HG03521 (cell line): ENCODE measurements at regions not wholly inside any gene's neighbourhood (a gene's known extent, or its start where the extent isn't known, plus 50 kb on each side); places are given as distances from the start of the nearest gene placed in this dataset.
"Not testable (repeated sequence)": the region's sequence is repeated elsewhere in the genome, so short reads cannot be mapped to it uniquely, and the experiment has no call there.

Source experiments
- ATAC-seq: cut with Tn5 transposase; IDR thresholded peaks from one replicate; pipeline ENCODE4 v1.9.1; 2021; ENCODE audit warnings: mild to moderate bottlenecking, moderate library complexity; ENCODE audit not compliant: unreplicated experiment

DNA sequence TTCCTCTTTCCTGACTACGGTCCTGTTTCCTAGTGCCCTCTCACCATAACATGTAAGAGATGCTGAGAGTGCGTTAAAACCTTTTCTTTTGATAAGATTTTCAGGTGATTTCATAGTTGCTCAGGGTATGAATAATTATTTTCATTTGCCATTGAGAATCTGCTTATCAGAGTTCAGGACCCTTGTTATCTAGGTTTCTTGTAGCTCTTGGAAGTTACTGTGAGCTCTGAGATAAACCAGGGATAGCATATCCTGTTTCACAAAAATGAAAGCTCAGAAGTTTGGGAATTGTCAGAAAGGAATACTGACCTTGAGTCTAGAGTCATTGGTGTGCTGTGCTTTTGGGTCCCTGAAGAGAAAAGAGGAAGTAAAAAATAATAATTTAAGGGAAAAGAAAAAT lies 76.8 kb upstream of the PRKG1 start:
- no peak for ATAC-seq

DNA sequence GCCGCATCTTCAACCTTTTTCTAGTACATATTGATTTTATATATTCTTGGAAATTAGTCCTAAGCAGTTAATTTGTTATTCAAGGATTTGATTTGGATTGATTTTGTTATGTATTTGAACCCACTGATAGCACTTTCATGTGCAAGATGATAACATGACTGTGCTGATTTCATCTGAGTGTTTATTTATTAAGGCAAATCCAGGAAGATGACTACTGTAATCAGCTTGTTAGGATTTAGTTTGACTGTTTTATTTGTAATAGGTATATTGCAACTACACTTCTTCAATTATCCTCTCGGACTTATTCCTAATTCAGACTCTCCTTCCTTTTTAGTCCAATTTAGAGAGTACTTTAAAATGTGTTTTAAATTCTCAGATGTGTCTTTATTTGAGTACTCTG lies 75.1 kb upstream of the PRKG1 start:
- no peak for ATAC-seq

DNA sequence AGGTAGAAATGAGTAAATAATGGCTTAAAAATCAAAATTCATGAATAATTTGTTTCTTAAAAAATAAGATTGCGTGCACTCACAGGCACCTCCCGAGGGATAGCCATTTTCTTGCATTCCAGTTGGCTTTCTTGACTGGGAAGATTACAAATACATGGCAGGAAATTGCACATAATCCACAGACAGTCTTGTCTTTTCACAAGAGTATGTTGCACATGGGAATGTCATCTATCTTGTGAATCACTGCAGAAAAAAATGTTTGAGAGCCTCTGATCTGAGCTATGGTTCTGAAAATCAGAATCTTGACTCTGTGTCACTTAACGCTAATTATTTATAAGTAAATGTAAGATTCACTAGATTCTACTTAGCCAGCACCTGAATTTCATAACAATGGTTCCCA lies 74.1 kb upstream of the PRKG1 start:
- ATAC-seq, result no peak

DNA sequence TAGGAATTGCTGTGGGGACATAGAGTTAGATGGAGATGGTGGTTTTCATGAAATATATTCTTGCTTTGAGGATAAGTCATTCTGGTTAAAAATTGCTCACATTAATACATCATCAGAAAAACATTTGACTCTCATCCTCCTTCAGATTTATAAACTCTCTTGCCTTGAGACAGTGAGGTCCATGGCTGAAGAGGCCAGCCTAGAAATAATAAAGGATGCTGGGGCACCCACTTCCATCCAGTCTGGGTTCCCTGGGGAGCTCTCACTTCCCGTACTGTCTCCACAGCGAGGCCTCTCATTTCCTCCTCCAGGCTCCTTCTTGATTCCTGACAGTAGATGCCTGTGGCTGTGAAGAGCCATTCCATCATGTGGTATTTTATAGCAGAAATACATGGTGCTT lies 73.3 kb upstream of the PRKG1 start:
- no peak for ATAC-seq

DNA sequence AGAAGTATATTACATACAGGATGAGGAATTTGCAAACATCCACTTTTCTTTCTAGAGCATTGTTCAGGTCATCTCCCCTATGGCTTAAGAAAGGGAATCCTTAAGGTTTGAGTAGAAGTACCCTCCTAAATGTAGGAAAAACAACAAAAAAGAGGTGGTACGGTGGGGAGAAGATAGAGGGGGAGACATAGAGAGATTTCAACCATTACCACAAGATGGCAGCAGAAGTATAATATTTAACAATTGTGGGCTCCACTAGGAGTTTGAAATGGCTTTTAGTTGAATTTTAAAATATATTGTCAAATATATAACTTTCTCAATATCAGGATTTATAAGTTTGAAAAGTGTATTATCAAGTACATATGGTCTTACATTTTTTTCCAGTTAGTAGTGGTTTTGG lies 72.7 kb upstream of the PRKG1 start:
- no peak for ATAC-seq

DNA sequence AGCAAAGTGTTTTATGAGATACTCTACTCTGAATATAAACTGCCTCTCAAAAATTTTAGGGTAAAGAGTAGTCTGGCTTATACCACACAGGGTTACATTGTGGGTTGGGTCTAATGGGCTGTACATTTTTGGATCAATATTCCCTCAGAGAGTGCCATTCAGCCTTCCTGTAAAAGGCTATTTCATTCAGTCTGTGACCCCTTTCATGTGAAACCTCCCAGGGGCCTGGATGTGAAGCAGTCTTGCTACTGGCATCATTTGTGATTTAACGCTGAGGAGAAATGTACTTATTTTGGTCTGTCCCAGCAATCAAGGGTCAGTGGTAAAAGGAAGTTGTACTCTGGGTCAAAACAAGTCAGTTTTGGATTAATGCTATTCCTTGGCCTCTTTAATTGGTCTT lies 71.8 kb upstream of the PRKG1 start:
- ATAC-seq, result no peak

DNA sequence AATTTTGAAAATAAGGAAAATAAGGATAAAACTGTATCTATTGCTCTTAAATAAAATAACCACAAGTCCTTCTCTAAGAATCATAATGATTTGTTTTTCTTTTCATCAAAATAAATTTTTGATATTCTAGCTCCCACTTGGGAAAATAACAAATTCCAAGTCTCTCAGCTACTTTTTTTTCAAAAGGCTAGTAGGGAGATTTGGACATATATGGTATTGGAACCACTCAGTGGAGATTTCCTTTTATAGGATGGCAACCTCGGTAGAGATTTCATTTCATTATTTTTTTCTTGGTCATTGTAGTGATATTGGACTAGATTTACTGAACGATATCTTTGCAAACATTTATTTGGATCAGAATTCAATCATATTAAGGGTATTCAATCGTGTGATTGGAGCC lies 69.5 kb upstream of the PRKG1 start:
- ATAC-seq, result no peak

DNA sequence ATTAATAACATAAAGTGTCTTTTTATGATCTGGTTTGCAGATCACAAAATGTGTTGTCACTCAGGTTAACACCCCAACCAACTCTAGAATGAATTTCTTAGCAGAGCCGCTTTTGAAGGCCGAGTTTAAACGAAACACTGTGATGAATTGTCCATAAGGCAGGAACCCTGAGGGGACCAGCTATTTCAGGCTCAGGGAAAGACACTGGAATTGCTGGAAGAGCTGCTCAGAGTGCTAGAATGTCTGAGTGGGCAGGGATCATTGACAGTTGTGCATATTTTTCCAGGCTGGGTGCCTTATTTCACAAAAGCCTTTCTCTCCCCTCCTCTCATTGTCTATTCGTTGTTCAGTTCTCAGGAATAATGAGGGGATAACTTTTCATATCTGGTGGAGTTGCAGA lies 68.7 kb upstream of the PRKG1 start:
- no peak for ATAC-seq

DNA sequence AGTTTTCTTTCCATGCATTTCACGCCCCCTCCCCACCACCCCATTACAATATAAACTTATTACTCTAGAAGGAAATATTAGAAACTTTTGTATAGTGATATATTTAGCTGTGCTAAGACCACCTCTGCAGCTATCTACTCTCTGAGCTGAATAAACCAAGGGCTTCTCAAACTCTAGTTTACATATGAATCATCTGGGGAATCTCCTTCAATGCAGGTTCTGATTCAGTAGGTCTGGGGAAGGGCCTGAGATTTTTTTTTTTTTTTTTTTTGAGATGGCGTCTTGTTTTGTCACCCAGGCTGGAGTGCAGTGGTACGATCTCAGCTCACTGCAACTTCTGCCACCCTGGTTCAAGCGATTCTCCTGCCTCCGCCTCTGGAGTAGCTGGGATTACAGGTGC lies 67.6 kb upstream of the PRKG1 start:
- no peak for ATAC-seq

DNA sequence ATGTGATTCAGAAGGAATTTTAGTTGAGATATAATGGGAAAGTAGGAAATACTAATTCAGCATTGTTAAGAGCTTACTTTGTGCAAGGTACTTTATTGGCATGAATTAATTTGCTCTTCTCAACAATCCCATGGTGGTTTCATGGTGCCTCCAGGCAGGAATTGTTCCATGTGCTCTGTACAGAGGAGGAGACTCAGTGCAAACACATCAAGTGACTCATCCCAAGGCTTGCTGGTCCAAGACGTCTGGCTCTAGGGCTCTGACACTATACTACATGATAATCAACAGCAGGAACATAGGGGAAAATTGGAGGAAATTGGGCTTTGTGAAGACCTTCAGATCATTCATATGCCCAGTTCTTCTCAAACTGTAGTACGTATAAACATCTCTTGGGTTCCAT lies 66.5 kb upstream of the PRKG1 start:
- ATAC-seq, result no peak

DNA sequence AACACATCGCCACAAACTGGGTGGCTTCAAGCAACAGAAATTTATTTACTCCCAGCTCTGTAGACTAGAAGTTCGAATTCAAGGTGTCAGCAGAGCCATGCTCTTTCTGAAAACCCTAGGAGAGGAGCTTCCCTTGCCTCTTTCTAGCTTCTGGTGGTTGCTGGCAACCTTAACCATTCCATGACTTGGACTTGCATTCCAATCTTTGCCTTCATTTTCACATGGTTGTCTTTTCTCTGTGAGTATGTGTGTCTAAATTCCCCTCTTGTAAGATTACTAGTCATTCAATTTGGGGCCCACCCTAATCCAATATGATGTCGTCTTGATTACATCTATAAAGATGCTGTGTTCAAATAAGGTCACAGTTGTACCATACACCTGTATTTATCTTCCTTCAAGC lies 65.9 kb upstream of the PRKG1 start:
- no peak for ATAC-seq

DNA sequence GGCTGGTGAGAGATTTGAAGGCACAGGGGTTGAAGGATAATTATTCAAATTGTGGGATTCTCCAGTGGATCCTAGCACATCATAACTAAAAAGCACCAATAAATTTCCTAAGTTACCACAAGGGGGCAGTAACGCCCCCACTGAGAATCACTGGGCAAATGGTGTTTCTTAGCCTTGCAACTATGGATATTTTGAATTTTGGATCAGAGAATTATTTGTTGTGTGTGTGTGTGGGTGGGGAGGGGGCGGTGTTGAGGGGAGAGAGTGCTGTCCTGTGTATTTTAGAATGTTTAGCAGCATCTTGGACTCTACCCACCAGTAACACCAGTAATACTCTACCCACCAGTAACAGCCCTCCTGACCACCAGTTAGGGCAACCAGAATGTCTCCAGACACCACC lies 63.3 kb upstream of the PRKG1 start:
- ATAC-seq, result peak; percentile 56

DNA sequence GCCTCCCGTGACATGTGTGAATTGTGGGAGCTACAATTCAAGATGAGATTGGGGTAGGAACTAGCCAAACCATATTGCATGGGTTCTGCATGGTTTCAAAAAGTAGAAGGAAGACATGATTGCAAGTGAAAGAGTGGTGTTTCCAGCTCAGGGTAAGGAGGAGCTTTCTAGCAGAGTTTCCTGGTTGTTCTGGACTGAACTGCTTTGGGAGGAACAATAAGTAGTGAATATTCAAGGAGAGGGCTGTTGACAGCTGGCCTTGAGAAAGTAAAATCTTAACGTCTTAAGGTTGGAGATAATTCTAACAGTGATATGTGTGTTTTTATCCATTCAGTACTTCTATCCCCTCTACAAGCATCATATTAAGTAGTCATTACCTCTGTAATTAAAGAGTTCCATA lies 62.2 kb upstream of the PRKG1 start:
- no peak for ATAC-seq

DNA sequence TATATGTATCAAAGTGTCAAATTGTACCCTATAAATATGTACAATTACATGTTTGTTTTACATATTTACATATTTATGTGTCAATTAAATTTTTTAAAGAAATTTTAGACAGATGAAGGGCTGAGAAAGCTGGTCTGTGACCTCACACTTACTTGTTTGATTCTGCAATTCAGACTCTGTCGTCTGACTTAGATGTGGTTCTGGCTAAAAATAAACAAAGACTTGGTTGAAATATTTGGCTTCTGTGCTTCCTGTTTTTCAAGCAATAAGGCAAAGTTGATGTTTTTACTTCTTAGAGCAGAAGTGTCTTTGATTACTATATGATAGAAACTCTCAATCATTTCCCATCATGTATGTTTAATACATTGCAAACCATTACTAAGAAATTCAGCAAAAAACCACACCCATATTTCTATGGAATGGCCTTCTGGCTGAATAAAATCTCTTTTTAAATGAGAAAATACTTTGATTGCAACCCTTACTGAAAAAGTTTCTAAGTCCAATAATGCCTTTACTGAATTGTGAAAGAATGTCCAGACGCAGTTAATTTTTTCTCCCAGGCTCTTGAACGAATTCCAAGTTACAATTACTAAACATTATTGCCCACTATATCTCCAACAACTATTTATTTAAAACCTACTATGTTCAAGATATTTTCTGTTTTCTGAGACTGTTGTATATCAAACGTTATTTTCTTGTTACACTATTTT lies 59.5 kb upstream of the PRKG1 start:
- ATAC-seq, result no peak

DNA sequence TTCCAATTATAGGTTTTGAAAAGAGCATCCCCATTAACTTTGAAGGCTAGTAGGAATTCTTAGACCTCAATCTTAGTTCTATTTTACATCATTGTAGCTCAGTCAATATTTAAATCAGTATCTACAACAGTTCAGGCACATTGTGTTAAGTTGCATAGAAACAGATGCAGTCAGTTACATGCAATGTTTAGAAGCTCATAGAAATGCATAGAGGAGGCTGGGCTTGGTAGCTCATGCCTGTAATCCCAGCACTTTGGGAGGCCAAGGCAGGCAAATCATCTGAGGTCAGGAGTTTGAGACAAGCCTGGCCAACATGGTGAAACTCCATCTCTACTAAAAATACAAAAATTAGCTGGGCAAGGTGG lies 58.9 kb upstream of the PRKG1 start:
- not testable (repeated sequence) for ATAC-seq

DNA sequence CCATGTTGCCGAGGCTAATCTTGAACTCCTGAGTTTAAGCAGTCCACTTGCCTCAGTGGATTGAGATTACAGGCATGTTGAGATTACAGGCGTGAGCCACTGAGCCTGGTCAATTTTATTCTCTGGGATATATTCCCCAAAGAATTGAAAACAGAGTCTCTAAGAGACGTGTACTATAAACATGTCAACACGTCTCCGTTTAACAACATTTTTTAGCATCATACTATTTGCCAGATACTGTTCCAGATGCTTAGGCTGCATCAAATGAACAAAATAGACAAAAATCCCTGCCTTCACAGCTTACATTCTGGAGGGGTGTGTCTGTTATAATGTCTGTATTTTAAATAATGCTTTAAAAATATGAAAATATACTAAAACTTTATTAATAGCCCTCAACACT lies 54.1 kb upstream of the PRKG1 start:
- ATAC-seq, result no peak

DNA sequence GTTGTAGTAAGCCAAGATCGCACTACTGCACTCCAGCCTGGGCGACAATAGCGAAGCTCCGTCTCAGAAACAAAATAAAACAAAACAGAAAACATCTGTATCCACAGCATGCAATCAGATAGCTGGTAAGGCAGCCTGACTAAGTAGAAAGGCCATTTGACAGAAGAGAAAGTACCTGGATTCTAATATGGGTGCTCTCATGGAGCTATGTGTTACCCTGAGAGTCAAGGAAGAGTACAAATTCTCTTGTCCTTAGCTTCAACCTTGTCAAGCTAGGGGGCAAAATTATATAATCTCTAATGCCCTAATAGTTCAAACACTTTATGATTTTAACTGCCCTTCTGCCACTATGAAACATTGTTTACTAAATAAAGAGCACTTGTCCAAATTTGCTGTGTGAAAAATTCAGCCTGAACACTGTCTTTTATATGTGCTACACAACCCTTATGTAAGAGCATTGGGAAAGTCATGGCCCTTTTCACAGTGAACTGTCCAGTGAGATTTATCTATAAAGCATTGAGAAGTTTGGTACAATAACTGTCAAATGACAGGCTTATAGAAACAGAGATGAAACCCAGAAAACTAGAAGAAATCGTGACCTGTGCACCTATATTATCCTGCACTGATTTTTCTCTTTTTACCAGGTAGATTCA lies 51.2 kb upstream of the PRKG1 start:
- ATAC-seq, result no peak

DNA sequence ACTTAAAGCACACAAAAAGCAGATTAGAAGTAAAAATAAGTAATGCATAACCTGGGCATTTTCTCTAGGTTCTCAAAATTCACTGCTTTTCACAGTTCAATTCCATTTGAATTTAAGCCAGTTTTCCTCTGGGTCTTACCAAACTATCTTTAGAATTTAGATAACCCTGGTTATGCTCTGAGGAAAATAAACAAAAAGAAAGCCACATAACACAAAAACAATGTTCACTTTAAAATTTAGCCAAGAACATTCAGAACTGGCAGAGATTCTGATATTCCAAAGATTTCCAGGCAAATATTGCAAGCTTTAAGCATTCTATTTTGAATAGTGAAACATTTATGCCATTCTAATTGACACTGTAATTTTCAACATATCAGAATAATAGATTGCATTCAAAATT lies 50.7 kb upstream of the PRKG1 start:
- ATAC-seq, result no peak
